Common myeloid progenitor, CD34-positive (primary cell): ENCODE measurements at regions not wholly inside any gene's neighbourhood (a gene's known extent, or its start where the extent isn't known, plus 50 kb on each side); places are given as distances from the start of the nearest gene placed in this dataset.
"Not testable (repeated sequence)": the region's sequence is repeated elsewhere in the genome, so short reads cannot be mapped to it uniquely, and the experiment has no call there.

Experiments
- CTCF ChIA-PET: fragments of 350-600 bp; sonication (Branson Sonifier 250); formaldehyde crosslinking; loops from one replicate; lab custom pipeline; 2021; ENCODE audit warnings: antibody characterized with exemption; lab: Charles Lee
- POLR2A ChIA-PET: fragments of 350-600 bp; sonication (Branson Sonifier 250); formaldehyde crosslinking; loops from one replicate; lab custom pipeline; 2021; ENCODE audit warnings: antibody characterized with exemption; lab: Charles Lee
- DNase-seq, 3 donors: peaks; one replicate each; pipeline versions ENCODE4 v3.0.0 to v3.0.0-alpha.2; 2013
- H3K27ac ChIP-seq, 2 experiments: 1 replicate in 1 of 2; 2 replicates in 1 of 2; pipeline ENCODE4 v1.7.0; 2013; ENCODE audit warnings: inconsistent platforms in 2 of 2, low read length in 2 of 2, mild to moderate bottlenecking in 2 of 2, low read depth in 1 of 2, moderate library complexity in 1 of 2; ENCODE audit not compliant: severe bottlenecking in 2 of 2, insufficient read depth in 1 of 2, poor library complexity in 1 of 2
- H3K27me3 ChIP-seq, 5 experiments: replicated peaks in 2 of 5; 1 replicate in 3 of 5; 2 replicates in 2 of 5; pipeline versions ENCODE4 v1.6.1 to v1.7.0; 2013; ENCODE audit warnings: low read length in 4 of 5, mild to moderate bottlenecking in 2 of 5, moderate library complexity in 2 of 5, inconsistent platforms in 1 of 5; ENCODE audit not compliant: insufficient read depth in 5 of 5, control insufficient read depth in 4 of 5
- H3K36me3 ChIP-seq, 4 experiments: 1 replicate in 2 of 4; 2 replicates in 2 of 4; pipeline versions ENCODE4 v1.6.1 to v1.7.0; 2013; ENCODE audit warnings: low read length in 3 of 4, control low read depth in 1 of 4, mild to moderate bottlenecking in 1 of 4; ENCODE audit not compliant: control insufficient read depth in 4 of 4, insufficient read depth in 4 of 4
- H3K4me1 ChIP-seq, 4 experiments: 1 replicate in 3 of 4; 2 replicates in 1 of 4; pipeline versions ENCODE4 v1.6.1 to v1.7.1; 2013; ENCODE audit warnings: low read length in 3 of 4, mild to moderate bottlenecking in 3 of 4, control low read depth in 1 of 4, inconsistent platforms in 1 of 4, moderate library complexity in 1 of 4; ENCODE audit not compliant: control insufficient read depth in 4 of 4, insufficient read depth in 4 of 4; ENCODE audit errors: control extremely low read depth in 1 of 4
- H3K4me3 ChIP-seq, 7 experiments: 1 replicate in 4 of 7; 2 replicates in 3 of 7; pipeline versions ENCODE4 v1.5.1 to v1.7.0; 2013; ENCODE audit warnings: mild to moderate bottlenecking in 7 of 7, low read length in 6 of 7, moderate library complexity in 6 of 7, inconsistent platforms in 2 of 7, low read depth in 2 of 7, control low read depth in 1 of 7; ENCODE audit not compliant: insufficient read depth in 4 of 7, control insufficient read depth in 1 of 7; ENCODE audit errors: extremely low read depth in 1 of 7
- H3K9me3 ChIP-seq, 5 experiments: 1 replicate in 4 of 5; 2 replicates in 1 of 5; pipeline versions ENCODE4 v1.6.1 to v1.7.1; 2013; ENCODE audit warnings: low read length in 4 of 5, mild to moderate bottlenecking in 2 of 5, inconsistent platforms in 1 of 5, low read depth in 1 of 5, moderate library complexity in 1 of 5; ENCODE audit not compliant: control insufficient read depth in 4 of 5, insufficient read depth in 2 of 5; ENCODE audit errors: control extremely low read depth in 1 of 5
- WGBS: methylation state at CpG from one replicate; pipeline ENCODE4 v1.1.5; 2013; ENCODE audit not compliant: insufficient coverage; 5-methylcytosine and 5-hydroxymethylcytosine counted together

- POLR2A ChIA-PET: no interaction called here
- H3K4me3 ChIP-seq: no peak overlapping the region
- no peaks in the 10 kb centered on the region for H3K36me3 ChIP-seq
- H3K4me1 ChIP-seq: no peaks in the 10 kb centered on the region
- 94% methylated on average over 7 of the region's 8 CpGs for WGBS
- CTCF ChIA-PET: interaction anchor here (1.3 to 2.2 kb wide), 4 partner anchors 9 to 391 kb away, joined by 4 to 7 read pairs (median 5); no protein-coding TSS in a partner anchor
- no peaks in the 10 kb centered on the region for H3K9me3 ChIP-seq
- no peak for DNase-seq
- H3K27me3 ChIP-seq: peaks cover 0 to 2% (median 0%) of the 10 kb centered on the region in 5 experiments
- H3K27ac ChIP-seq: no peak overlapping the region
Observed at GRCh38 chr12:93005928-93006392, 76.9 kb upstream of the EEA1 start.

GRCh38 chr12:93006471-93007208, 77.5 kb upstream of the EEA1 start:
- CTCF ChIA-PET: interaction anchor here (1.3 kb wide), 1 partner anchor 8 kb away, joined by 5 read pairs; no protein-coding TSS in a partner anchor

GRCh38 chr12:93007544-93007943, 78.4 kb upstream of the EEA1 start:
- H3K4me1 ChIP-seq: no peaks in the 10 kb centered on the region
- no peak overlapping the region for H3K27ac ChIP-seq
- H3K9me3 ChIP-seq: no peaks in the 10 kb centered on the region
- peaks cover 0 to 2% (median 0%) of the 10 kb centered on the region in 5 experiments for H3K27me3 ChIP-seq
- no peaks in the 10 kb centered on the region for H3K36me3 ChIP-seq
- 94% methylated on average over 2 of the region's 4 CpGs for WGBS
- CTCF ChIA-PET: no interaction called here
- POLR2A ChIA-PET: no interaction called here
- no peak for DNase-seq
- H3K4me3 ChIP-seq: no peak overlapping the region

More at GRCh38 chr12:93006471-93007208, 77.5 kb upstream of the EEA1 start:
- H3K4me3 ChIP-seq: no peak overlapping the region
- no peaks in the 10 kb centered on the region for H3K36me3 ChIP-seq
- WGBS: no CpG with 5 or more reads among the region's 5 CpGs
- no peaks in the 10 kb centered on the region for H3K9me3 ChIP-seq
- no peaks in the 10 kb centered on the region for H3K4me1 ChIP-seq
- peaks cover 0 to 2% (median 0%) of the 10 kb centered on the region in 5 experiments for H3K27me3 ChIP-seq
- DNase-seq: no peak
- POLR2A ChIA-PET: no interaction called here
- no peak overlapping the region for H3K27ac ChIP-seq

- H3K4me3 ChIP-seq: no peak overlapping the region
- POLR2A ChIA-PET: interaction anchor here (0.6 kb wide), 1 partner anchor 451 kb away, joined by 3 read pairs; no protein-coding TSS in a partner anchor
- DNase-seq: no peak
- no peak overlapping the region for H3K27ac ChIP-seq
- H3K36me3 ChIP-seq: no peaks in the 10 kb centered on the region
- peaks cover 0 to 2% (median 0%) of the 10 kb centered on the region in 5 experiments for H3K27me3 ChIP-seq
- CTCF ChIA-PET: interaction anchor here (1.0 to 1.7 kb wide), 3 partner anchors 19 to 339 kb away, joined by 3 to 8 read pairs (median 3); no protein-coding TSS in a partner anchor
- no peaks in the 10 kb centered on the region for H3K9me3 ChIP-seq
- H3K4me1 ChIP-seq: no peaks in the 10 kb centered on the region
- 94% methylated on average over 2 of the region's 3 CpGs for WGBS
Observed at GRCh38 chr12:93008044-93008778, 79.1 kb upstream of the EEA1 start.

GRCh38 chr12:93008880-93009279, 79.8 kb upstream of the EEA1 start:
- ChIA-PET CTCF (interaction anchor here (1.0 to 1.7 kb wide), 3 partner anchors 18 to 338 kb away, joined by 3 to 8 read pairs (median 3); no protein-coding TSS in a partner anchor), POLR2A (interaction anchor here (0.6 kb wide), 1 partner anchor 450 kb away, joined by 3 read pairs; no protein-coding TSS in a partner anchor)
- H3K36me3 ChIP-seq, DNase-seq, H3K9me3 ChIP-seq, H3K27ac ChIP-seq, H3K27me3 ChIP-seq, H3K4me3 ChIP-seq, H3K4me1 ChIP-seq: not testable (repeated sequence)
- WGBS: 98% methylated on average over 6 of the region's 7 CpGs

GRCh38 chr12:93009533-93009932, 80.4 kb upstream of the EEA1 start:
- CTCF ChIA-PET: interaction anchor here (1.0 to 1.7 kb wide), 5 partner anchors 11 to 338 kb away, joined by 3 to 8 read pairs (median 3); no protein-coding TSS in a partner anchor
- Histone ChIP-seq H3K36me3 (no peaks in the 10 kb centered on the region), H3K27ac (no peak overlapping the region), H3K27me3 (peaks cover 0 to 2% (median 0%) of the 10 kb centered on the region in 5 experiments), H3K4me1 (no peaks in the 10 kb centered on the region), H3K9me3 (no peaks in the 10 kb centered on the region), H3K4me3 (no peak overlapping the region)
- no peak for DNase-seq
- POLR2A ChIA-PET: no interaction called here
- 94% methylated on average over 2 of the region's 3 CpGs for WGBS
